ENCODE measurements at regions not wholly inside any gene's neighbourhood (a gene's known extent, or its start where the extent isn't known, plus 50 kb on each side); places are given as distances from the start of the nearest gene placed in this dataset.

- DNase-seq: no peak
These were observed 542.3 kb downstream of the BUD13 start for GRCh38 chr11:116230438-116230837.

- no peak for DNase-seq
These were observed 543.4 kb downstream of the BUD13 start for GRCh38 chr11:116229236-116229970.

- no peak for DNase-seq
These were observed 546.1 kb downstream of the BUD13 start for GRCh38 chr11:116226731-116227130.

- no peak for DNase-seq
These were observed 546.8 kb downstream of the BUD13 start for GRCh38 chr11:116225784-116226585.

GRCh38 chr11:116225236-116225635 is 547.6 kb downstream of the BUD13 start:
- DNase-seq: no peak

GRCh38 chr11:116224889-116225200 is 547.9 kb downstream of the BUD13 start:
- DNase-seq: no peak

GRCh38 chr11:116224154-116224888 is 548.5 kb downstream of the BUD13 start:
- peak; percentile 58 for DNase-seq

- no peak for DNase-seq
These were observed 551.4 kb downstream of the BUD13 start for GRCh38 chr11:116221351-116221750.

- DNase-seq: no peak
These were observed 553.6 kb downstream of the BUD13 start for GRCh38 chr11:116219171-116219635.

GRCh38 chr11:116217441-116217840 is 555.3 kb downstream of the BUD13 start:
- DNase-seq: no peak

GRCh38 chr11:116217006-116217405 is 555.8 kb downstream of the BUD13 start:
- DNase-seq: peak; percentile 32

- peak; percentile 15 for DNase-seq
These were observed 557.2 kb downstream of the BUD13 start for GRCh38 chr11:116215471-116216113.

GRCh38 chr11:116211147-116211546 is 561.6 kb downstream of the BUD13 start:
- no peak for DNase-seq

- no peak for DNase-seq
These were observed 562.1 kb downstream of the BUD13 start for GRCh38 chr11:116210663-116211062.

- no peak for DNase-seq
These were observed 563.5 kb downstream of the BUD13 start for GRCh38 chr11:116209255-116209654.

GRCh38 chr11:116207421-116208141 is 565.2 kb downstream of the BUD13 start:
- no peak for DNase-seq

- DNase-seq: no peak
These were observed 565.8 kb downstream of the BUD13 start for GRCh38 chr11:116207019-116207418.

GRCh38 chr11:116202922-116203321 is 569.9 kb downstream of the BUD13 start:
- no peak for DNase-seq

GRCh38 chr11:116200564-116200963 is 572.2 kb downstream of the BUD13 start:
- DNase-seq: no peak

- DNase-seq: peak; percentile 15
These were observed 573.6 kb downstream of the BUD13 start for GRCh38 chr11:116199182-116199581.

GRCh38 chr11:116194156-116194904 is 578.5 kb downstream of the BUD13 start:
- no peak for DNase-seq

Data from RPMI8226 (cell line).